GM18508 (cell line): ENCODE measurements at regions not wholly inside any gene's neighbourhood (a gene's known extent, or its start where the extent isn't known, plus 50 kb on each side); places are given as distances from the start of the nearest gene placed in this dataset.

Source experiments
- ATAC-seq: cut with Tn5 transposase; IDR thresholded peaks from one replicate; pipeline ENCODE4 v1.9.1; 2021; ENCODE audit warnings: moderate number of reproducible peaks; ENCODE audit not compliant: insufficient read depth, unreplicated experiment

GRCh38 chr11:80782135-80782885, 1341.5 kb upstream of the TENM4 start:
- no peak for ATAC-seq

DNA sequence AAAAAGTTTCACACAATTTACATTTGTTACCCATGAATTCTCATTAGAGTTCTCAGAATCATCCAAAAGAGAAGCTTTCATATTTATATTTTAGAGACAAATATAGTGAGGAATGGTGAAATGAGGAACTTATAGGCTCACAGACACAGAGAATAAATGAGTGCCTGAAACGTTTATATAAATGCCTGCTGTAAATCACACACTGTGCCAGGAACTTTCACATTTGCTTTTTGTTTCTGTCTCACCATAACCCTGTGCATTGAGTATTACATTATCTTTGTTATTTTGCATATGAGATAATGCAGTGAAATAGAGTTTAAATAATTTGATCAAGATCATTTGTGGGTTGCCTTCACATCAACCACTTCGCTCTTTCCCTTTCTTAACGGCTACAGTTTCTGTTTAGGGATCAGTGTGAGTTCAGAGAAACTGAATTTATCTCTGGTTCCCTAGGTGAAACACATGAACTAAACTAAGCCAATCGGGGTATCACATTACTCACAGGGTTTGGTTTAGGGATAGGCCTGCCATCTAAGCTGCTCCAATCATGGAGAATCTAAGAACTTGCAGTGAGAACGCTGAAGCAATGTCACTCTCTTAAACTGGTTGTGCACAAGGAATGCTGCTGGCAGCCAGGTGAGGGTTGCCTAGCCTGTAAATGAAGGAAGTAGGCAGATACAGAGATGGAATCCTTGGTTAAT, 1339.2 kb upstream of the TENM4 start:
- no peak for ATAC-seq

- ATAC-seq, result no peak
Observed at GRCh38 chr11:80778941-80779340, 1338.1 kb upstream of the TENM4 start.

- ATAC-seq, result no peak
Observed at GRCh38 chr11:80778432-80778831, 1337.6 kb upstream of the TENM4 start.

- ATAC-seq, result no peak
Observed at GRCh38 chr11:80773919-80774318, 1333.1 kb upstream of the TENM4 start.

DNA sequence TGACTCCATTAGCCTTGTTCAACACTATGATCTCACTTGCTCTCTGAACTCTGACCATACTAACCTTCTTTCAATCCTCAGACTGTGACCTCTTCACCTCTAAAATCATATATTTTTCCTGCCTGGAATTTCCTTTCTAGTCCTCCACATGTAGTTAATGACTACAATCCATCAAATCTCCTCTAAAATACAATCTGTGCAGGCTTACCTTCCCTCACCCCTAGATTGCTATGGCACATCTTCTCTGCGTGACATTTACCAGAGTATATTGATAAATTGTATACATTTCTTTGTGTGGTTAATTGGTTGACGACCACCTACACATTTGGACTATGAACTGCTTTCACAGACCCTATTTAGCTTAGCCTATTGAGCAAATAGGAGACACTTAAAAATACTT, 1330.2 kb upstream of the TENM4 start:
- ATAC-seq, result no peak

DNA sequence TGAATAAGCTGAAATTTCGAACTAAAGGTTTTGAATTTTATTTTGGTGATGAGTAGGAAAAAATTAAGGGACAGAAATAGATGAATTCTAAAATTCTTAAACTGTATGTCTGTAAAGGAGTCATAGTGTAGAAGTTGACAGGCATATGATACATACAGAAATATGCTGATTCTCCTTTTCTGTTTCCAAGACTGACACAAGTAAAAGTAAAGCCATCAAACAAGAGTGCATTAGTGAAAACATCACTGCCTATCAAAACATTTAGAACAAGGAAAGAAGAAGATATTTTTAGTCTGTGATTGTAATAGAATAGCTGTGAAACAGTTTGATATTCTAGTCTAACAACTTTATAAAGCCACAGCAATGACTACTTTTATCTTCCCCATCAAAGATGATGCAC, 1318.0 kb upstream of the TENM4 start:
- no peak for ATAC-seq

GRCh38 chr11:80748207-80748925, 1307.5 kb upstream of the TENM4 start:
- no peak for ATAC-seq

- no peak for ATAC-seq
Observed at GRCh38 chr11:80746300-80746699, 1305.5 kb upstream of the TENM4 start.

DNA sequence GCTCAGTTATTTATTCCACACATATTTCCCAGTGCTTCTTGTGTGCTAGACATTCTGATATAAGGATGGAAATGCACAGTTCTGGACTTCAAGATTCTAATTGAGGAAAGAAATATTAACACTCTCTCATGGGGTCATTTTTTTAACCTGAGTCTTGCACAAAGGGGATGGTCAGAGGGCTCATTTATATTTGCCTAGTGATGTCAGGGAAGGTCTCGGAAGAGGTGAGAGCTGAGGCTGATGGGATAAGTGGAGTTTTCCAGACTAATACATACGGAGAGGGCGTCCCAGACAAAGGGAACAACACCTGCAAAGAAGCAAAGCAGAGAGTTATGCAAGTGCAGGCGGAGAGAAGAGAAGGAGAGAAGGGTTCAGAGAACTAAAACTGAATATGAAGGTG, 1304.6 kb upstream of the TENM4 start:
- no peak for ATAC-seq

DNA sequence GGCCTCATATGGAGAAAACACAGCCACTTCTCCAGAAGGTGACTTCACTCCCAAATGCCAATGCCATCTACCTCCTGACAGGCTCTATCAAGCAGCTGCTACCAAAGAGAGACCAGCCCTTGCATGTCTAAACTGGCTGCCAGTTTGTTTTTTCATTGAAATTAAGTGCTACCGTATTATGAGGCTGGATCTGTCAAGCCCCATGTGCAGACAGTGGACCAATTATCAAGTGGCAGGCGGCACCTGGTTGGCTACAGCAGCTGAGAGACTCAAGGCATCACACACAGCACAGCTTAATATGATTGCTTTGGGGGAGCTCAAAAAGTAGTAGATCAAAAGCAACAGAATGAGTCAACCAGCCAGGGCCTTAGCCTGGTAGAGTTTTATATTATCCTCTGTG, 1293.0 kb upstream of the TENM4 start:
- no peak for ATAC-seq

GRCh38 chr11:80733361-80733760, 1292.5 kb upstream of the TENM4 start:
- ATAC-seq, result no peak

- peak; percentile 82 for ATAC-seq
Observed at GRCh38 chr11:80727315-80727714, 1286.5 kb upstream of the TENM4 start.

DNA sequence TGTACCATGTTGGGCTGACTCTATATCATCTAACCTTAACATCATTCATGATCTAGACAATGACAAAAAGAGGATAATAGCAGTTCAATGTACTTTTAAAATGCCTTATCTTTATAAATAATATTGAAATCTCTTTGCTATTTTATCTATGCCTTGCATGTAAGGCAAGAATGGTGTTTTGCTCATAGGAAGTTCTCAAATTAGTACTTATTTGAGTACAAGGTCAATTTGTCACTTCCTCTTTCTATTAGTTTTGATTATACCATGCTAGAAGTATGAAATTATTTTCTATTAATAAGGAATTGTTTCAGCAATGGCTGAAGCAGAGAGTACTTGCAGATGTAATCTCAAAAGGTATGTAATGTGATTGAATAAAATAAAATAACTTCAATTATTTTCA, 1285.4 kb upstream of the TENM4 start:
- no peak for ATAC-seq

GRCh38 chr11:80724366-80724765, 1283.5 kb upstream of the TENM4 start:
- no peak for ATAC-seq

DNA sequence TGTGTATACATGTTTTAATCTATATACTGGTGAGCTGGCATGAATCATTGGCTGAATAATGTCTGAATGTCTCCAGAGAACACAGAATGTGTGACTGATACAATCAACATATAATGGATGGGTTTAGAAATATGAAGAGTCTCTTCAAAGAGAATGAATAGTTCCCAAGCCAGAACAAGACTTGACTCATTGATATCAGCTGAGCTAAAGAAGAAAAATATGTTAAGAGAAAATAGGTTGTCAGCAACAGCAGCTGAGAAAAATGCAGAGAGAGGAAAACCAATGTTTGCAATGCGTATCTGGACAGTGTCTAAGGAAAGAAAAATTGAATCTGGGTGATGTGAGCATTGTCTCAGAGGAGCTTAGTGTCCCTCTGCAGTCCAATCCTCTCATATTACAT, 1281.8 kb upstream of the TENM4 start:
- no peak for ATAC-seq

DNA sequence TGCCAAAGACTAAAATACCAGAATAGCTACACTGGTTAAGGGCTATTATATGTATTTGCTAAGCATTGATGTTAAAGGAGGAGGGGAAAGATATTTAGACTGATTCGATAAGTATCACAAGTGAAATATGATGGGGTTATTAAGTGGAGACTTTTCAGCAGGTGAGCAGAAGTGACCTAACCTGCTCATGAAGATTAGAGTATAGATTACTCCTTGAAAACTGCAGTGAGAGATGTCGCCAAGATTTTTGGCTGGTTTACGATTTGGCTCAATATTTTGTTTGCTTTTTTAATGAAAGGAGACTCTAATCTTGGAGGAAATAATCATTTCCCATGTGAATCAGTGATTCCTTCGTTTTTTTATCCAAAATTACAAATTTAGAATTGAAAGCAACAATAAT, 1279.5 kb upstream of the TENM4 start:
- no peak for ATAC-seq

GRCh38 chr11:80719292-80719646, 1278.4 kb upstream of the TENM4 start:
- no peak for ATAC-seq

GRCh38 chr11:80718611-80719291, 1277.9 kb upstream of the TENM4 start:
- ATAC-seq, result no peak

DNA sequence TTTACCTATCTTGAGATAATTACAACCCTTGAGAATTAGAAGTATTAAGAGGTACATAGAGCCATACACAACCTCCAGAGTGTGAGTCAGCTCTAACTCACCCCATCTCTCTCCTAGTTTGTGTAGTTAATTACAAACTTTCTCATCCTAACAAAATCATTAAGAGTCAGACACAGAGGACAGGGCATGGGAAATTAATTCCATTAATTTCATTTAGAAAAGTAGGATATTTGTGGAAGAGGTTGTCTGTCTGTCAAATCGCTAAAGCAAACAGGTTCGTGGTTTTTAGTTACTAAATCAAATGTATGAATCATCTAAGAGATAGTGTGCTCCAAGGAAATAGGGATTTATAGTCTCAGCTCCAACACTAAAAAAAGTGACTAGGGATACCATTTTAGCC, 1261.4 kb upstream of the TENM4 start:
- no peak for ATAC-seq

DNA sequence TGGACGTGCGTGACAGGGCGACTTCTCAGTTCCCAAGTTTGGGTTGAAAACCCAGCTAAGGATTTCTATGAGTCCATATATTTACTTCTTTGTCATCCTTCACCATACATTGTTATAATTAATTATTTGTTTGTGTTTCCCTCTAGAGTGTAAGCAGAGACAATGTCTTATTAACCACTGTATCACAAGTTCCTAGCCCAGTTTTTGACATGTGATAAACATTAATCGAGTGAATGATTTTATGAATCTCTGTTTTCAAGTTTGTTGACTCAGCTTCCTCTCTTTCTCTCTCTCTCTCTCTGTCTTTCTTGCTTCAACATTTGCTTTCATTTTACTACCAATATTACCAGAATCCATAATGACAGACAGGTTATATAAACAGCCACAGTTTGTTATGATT, 1259.6 kb upstream of the TENM4 start:
- ATAC-seq, result no peak
